Fibroblast of pulmonary artery (primary cell): ENCODE measurements at regions not wholly inside any gene's neighbourhood (a gene's known extent, or its start where the extent isn't known, plus 50 kb on each side); places are given as distances from the start of the nearest gene placed in this dataset.

ENCODE experiments used
- DNase-seq: peaks from one replicate; pipeline ENCODE4 v3.0.0-alpha.2; 2010; ENCODE audit warnings: low read depth
- H3K4me3 ChIP-seq: replicated peaks from 2 replicates; pipeline ENCODE4 v1.5.1; 2011; ENCODE audit warnings: low read depth, mild to moderate bottlenecking, control low read depth, low read length, moderate library complexity
- CTCF ChIP-seq: IDR thresholded peaks from 2 replicates; pipeline ENCODE4 v1.5.1; 2011; ENCODE audit warnings: mild to moderate bottlenecking, control low read depth, low read length, inconsistent platforms; ENCODE audit errors: missing control alignments

DNA sequence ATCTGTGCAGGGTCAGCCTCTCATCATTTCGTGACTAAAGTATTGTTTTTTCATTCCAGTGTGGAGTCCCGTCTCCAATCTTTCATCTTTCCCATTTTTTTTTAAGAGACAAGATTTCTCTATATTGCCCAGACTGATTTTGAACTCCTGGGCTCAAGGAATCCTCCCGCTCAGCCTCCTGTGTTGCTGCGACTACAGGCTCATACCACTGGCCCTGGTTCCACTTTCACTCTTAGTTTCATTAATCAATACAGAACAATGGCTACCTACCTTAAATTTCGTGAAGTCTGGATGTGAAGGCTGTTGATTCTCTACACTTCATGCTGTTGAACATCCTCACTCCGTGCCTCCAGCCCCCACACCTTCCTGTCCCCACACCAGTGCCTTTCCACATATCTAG is 97.7 kb upstream of the GREM2 start:
- no peak for TF ChIP-seq CTCF
- DNase-seq: no peak
- H3K4me3 ChIP-seq: no peak overlapping the region

- no peak overlapping the region for H3K4me3 ChIP-seq
- no peak for TF ChIP-seq CTCF
- peak; percentile 46 for DNase-seq
Measured at GRCh38 chr1:240706150-240706935, 94.4 kb upstream of the GREM2 start.

- peak; percentile 18 for DNase-seq
- no peak for TF ChIP-seq CTCF
- H3K4me3 ChIP-seq: no peak overlapping the region
Measured at GRCh38 chr1:240705579-240705978, 93.6 kb upstream of the GREM2 start.

- TF ChIP-seq CTCF: no peak
- peak; percentile 49 for DNase-seq
- H3K4me3 ChIP-seq: no peak overlapping the region
Measured at GRCh38 chr1:240701412-240701811, 89.5 kb upstream of the GREM2 start.

- DNase-seq: no peak
- no peak overlapping the region for H3K4me3 ChIP-seq
- TF ChIP-seq CTCF: no peak
Measured at GRCh38 chr1:240695416-240695815, 83.5 kb upstream of the GREM2 start.

GRCh38 chr1:240693844-240694243 is 81.9 kb upstream of the GREM2 start:
- H3K4me3 ChIP-seq: no peak overlapping the region
- no peak for DNase-seq

More at GRCh38 chr1:240693844-240694243, 81.9 kb upstream of the GREM2 start:
- TF ChIP-seq CTCF: no peak
